ENCODE measurements at regions not wholly inside any gene's neighbourhood (a gene's known extent, or its start where the extent isn't known, plus 50 kb on each side); places are given as distances from the start of the nearest gene placed in this dataset.

DNA sequence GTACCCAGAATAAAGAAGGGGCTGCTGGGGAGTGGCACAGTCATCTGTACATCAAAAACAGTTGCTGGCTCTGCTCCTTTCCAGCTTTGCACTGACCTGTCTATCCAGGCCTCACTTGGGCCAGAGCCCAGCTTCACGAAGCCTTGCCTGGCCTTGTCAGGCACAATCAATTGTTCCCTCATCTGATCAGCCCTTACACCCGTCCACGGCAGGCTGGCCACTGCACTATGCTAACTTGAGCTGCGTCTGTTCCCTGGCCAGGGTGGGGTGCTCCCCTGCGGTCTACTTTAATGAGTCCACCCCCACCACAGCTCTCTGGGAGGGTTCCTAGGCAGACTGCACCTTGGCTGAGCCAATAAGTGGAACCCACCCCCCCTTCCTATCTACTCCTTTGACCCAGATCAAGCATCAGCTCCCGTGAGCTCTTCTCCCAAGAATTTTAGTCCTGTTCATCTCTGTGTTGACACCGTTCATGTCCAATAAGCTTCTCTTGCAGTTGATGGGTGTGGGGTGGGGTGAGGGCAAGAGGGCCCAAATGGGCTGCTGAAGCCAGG is 74.3 kb upstream of the MLN start:
- TF ChIP-seq, protein P1, sequence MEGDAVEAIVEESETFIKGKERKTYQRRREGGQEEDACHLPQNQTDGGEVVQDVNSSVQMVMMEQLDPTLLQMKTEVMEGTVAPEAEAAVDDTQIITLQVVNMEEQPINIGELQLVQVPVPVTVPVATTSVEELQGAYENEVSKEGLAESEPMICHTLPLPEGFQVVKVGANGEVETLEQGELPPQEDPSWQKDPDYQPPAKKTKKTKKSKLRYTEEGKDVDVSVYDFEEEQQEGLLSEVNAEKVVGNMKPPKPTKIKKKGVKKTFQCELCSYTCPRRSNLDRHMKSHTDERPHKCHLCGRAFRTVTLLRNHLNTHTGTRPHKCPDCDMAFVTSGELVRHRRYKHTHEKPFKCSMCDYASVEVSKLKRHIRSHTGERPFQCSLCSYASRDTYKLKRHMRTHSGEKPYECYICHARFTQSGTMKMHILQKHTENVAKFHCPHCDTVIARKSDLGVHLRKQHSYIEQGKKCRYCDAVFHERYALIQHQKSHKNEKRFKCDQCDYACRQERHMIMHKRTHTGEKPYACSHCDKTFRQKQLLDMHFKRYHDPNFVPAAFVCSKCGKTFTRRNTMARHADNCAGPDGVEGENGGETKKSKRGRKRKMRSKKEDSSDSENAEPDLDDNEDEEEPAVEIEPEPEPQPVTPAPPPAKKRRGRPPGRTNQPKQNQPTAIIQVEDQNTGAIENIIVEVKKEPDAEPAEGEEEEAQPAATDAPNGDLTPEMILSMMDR (conservative IDR thresholded peaks at IDR 0.05; ENCODE audit: low read length): no peak
- TF ChIP-seq EZH2phosphoT487 (IDR thresholded peaks at IDR 0.05; ENCODE audit: borderline replicate concordance, low read depth, low read length): no peak
